ENCODE measurements at regions not wholly inside any gene's neighbourhood (a gene's known extent, or its start where the extent isn't known, plus 50 kb on each side); places are given as distances from the start of the nearest gene placed in this dataset.

GRCh38 chr17:13734880-13735279, 133.2 kb upstream of the HS3ST3A1 start:
- TF ChIP-seq CTCF (IDR thresholded peaks at IDR 0.05) (no peak), POLR2A (IDR thresholded peaks at IDR 0.05) (no peak)

All from thyroid gland (tissue), 4 donors.